ENCODE measurements at regions not wholly inside any gene's neighbourhood (a gene's known extent, or its start where the extent isn't known, plus 50 kb on each side); places are given as distances from the start of the nearest gene placed in this dataset.

- DNase-seq, result no peak
- H3K36me3 ChIP-seq (ENCODE audit: control insufficient read depth, insufficient read depth, low read length), result no peaks in the 10 kb centered on the region
- Mint-ChIP-seq H3K36me3 (no peaks in the 10 kb centered on the region), H3K27ac (no peak overlapping the region), H3K27me3 (ENCODE audit: low read depth in 2 of 2) (peaks cover 4 to 7% of the 10 kb centered on the region in 2 donors), H3K4me1 (peaks cover 5 to 6% of the 10 kb centered on the region in 2 donors), H3K4me3 (no peak overlapping the region), H3K9me3 (no peaks in the 10 kb centered on the region)
- intact Hi-C loops (cut with micrococcal nuclease), result no loop called here
- H3K27ac ChIP-seq (ENCODE audit: low read length), result no peak overlapping the region
- no peak overlapping the region for H3K4me3 ChIP-seq (ENCODE audit: low read length)
- no peaks in the 10 kb centered on the region for H3K4me1 ChIP-seq (ENCODE audit: control insufficient read depth, insufficient read depth, low read length)
- ATAC-seq, result no peak
- TF ChIP-seq, protein P1, sequence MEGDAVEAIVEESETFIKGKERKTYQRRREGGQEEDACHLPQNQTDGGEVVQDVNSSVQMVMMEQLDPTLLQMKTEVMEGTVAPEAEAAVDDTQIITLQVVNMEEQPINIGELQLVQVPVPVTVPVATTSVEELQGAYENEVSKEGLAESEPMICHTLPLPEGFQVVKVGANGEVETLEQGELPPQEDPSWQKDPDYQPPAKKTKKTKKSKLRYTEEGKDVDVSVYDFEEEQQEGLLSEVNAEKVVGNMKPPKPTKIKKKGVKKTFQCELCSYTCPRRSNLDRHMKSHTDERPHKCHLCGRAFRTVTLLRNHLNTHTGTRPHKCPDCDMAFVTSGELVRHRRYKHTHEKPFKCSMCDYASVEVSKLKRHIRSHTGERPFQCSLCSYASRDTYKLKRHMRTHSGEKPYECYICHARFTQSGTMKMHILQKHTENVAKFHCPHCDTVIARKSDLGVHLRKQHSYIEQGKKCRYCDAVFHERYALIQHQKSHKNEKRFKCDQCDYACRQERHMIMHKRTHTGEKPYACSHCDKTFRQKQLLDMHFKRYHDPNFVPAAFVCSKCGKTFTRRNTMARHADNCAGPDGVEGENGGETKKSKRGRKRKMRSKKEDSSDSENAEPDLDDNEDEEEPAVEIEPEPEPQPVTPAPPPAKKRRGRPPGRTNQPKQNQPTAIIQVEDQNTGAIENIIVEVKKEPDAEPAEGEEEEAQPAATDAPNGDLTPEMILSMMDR (IDR thresholded peaks at IDR 0.05), result no peak
- 94% methylated on average over 7 of the region's 7 CpGs for WGBS (ENCODE audit: insufficient coverage)
- no peaks in the 10 kb centered on the region for H3K9me3 ChIP-seq (ENCODE audit: control insufficient read depth, insufficient read depth, low read length)
- H3K27me3 ChIP-seq (ENCODE audit: control insufficient read depth, insufficient read depth, low read length), result no peaks in the 10 kb centered on the region
Observed at GRCh38 chr7:21200503-21200902, 227.4 kb upstream of the SP4 start.

- DNase-seq (no peak), ATAC-seq (no peak)
- Mint-ChIP-seq H3K27me3 (ENCODE audit: low read depth in 2 of 2) (peaks cover 18 to 39% of the 10 kb centered on the region in 2 donors), H3K9me3 (no peaks in the 10 kb centered on the region), H3K36me3 (no peaks in the 10 kb centered on the region), H3K4me3 (no peak overlapping the region), H3K27ac (no peak overlapping the region), H3K4me1 (no peaks in the 10 kb centered on the region)
- Histone ChIP-seq H3K4me3 (ENCODE audit: low read length) (no peak overlapping the region), H3K9me3 (ENCODE audit: control insufficient read depth, insufficient read depth, low read length) (no peaks in the 10 kb centered on the region), H3K27me3 (ENCODE audit: control insufficient read depth, insufficient read depth, low read length) (peaks cover 2% of the 10 kb centered on the region), H3K4me1 (ENCODE audit: control insufficient read depth, insufficient read depth, low read length) (no peaks in the 10 kb centered on the region), H3K27ac (ENCODE audit: low read length) (no peak overlapping the region), H3K36me3 (ENCODE audit: control insufficient read depth, insufficient read depth, low read length) (no peaks in the 10 kb centered on the region)
- intact Hi-C loops (cut with micrococcal nuclease), result no loop called here
- WGBS (ENCODE audit: insufficient coverage), result no CpG with 5 or more reads among the region's 1 CpG
- TF ChIP-seq, protein P1 (IDR thresholded peaks at IDR 0.05), result no peak
Observed at GRCh38 chr7:21214657-21215056, 213.2 kb upstream of the SP4 start.

- no peak overlapping the region for H3K4me3 ChIP-seq (ENCODE audit: low read length)
- no peak for ATAC-seq
- TF ChIP-seq, protein P1 (IDR thresholded peaks at IDR 0.05), result no peak
- Mint-ChIP-seq H3K9me3 (no peaks in the 10 kb centered on the region), H3K27me3 (ENCODE audit: low read depth in 2 of 2) (peaks cover 14 to 32% of the 10 kb centered on the region in 2 donors), H3K27ac (no peak overlapping the region), H3K4me1 (no peaks in the 10 kb centered on the region), H3K36me3 (no peaks in the 10 kb centered on the region), H3K4me3 (no peak overlapping the region)
- no peak overlapping the region for H3K27ac ChIP-seq (ENCODE audit: low read length)
- no peaks in the 10 kb centered on the region for H3K9me3 ChIP-seq (ENCODE audit: control insufficient read depth, insufficient read depth, low read length)
- DNase-seq, result no peak
- H3K27me3 ChIP-seq (ENCODE audit: control insufficient read depth, insufficient read depth, low read length), result peaks cover 2% of the 10 kb centered on the region
- H3K36me3 ChIP-seq (ENCODE audit: control insufficient read depth, insufficient read depth, low read length), result no peaks in the 10 kb centered on the region
- no peaks in the 10 kb centered on the region for H3K4me1 ChIP-seq (ENCODE audit: control insufficient read depth, insufficient read depth, low read length)
- WGBS (ENCODE audit: insufficient coverage), result no CpG with 5 or more reads among the region's 1 CpG
- intact Hi-C loops (cut with micrococcal nuclease), result no loop called here
Observed at GRCh38 chr7:21215307-21215706, 212.6 kb upstream of the SP4 start.

DNA sequence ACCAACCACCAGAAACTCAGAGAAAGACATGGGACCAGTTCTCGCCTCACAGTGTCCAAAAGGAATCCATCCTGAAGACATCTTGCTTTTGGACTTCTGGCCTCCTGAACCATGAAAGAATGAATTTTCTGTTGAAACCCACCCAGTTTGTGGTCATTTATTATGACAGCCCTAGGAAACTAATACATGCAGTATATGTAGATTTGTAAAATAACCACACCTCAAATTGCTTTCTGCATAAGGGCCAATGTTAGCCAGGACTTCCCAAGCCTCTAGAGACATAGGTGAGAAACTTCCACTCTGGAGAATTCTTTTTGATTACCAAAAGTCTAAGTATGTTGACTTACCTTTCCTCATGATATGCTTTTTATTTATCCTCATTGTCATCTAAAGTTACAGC is 210.5 kb upstream of the SP4 start:
- Mint-ChIP-seq H3K27me3 (ENCODE audit: low read depth in 2 of 2) (peaks cover 7 to 23% of the 10 kb centered on the region in 2 donors), H3K9me3 (no peaks in the 10 kb centered on the region), H3K4me1 (no peaks in the 10 kb centered on the region), H3K36me3 (no peaks in the 10 kb centered on the region), H3K4me3 (no peak overlapping the region), H3K27ac (no peak overlapping the region)
- Histone ChIP-seq H3K4me3 (ENCODE audit: low read length) (no peak overlapping the region), H3K36me3 (ENCODE audit: control insufficient read depth, insufficient read depth, low read length) (no peaks in the 10 kb centered on the region), H3K27me3 (ENCODE audit: control insufficient read depth, insufficient read depth, low read length) (peaks cover under 1% of the 10 kb centered on the region), H3K9me3 (ENCODE audit: control insufficient read depth, insufficient read depth, low read length) (no peaks in the 10 kb centered on the region), H3K4me1 (ENCODE audit: control insufficient read depth, insufficient read depth, low read length) (no peaks in the 10 kb centered on the region), H3K27ac (ENCODE audit: low read length) (no peak overlapping the region)
- DNase-seq (no peak), ATAC-seq (no peak)
- TF ChIP-seq, protein P1 (IDR thresholded peaks at IDR 0.05), result no peak
- 76% methylated on average over 1 of the region's 1 CpG for WGBS (ENCODE audit: insufficient coverage)
- intact Hi-C loops (cut with micrococcal nuclease), result no loop called here
